H9 (cell line): ENCODE measurements at regions not wholly inside any gene's neighbourhood (a gene's known extent, or its start where the extent isn't known, plus 50 kb on each side); places are given as distances from the start of the nearest gene placed in this dataset.

Experiments
- DNase-seq: peaks from one replicate; pipeline ENCODE4 v3.0.0-alpha.2; 2017
- H2AFZ ChIP-seq: one replicate; pipeline ENCODE4 v1.6.1; 2013; ENCODE audit warnings: mild to moderate bottlenecking, low read length, control low read depth, moderate library complexity
- H2AK5ac ChIP-seq: 2 replicates; pipeline ENCODE4 v1.6.1; 2013; ENCODE audit warnings: low read length, control low read depth, mixed read lengths; ENCODE audit not compliant: insufficient read length
- H2BK120ac ChIP-seq: one replicate; pipeline ENCODE4 v1.6.1; 2013; ENCODE audit warnings: low read depth, mild to moderate bottlenecking, low read length, control low read depth, inconsistent platforms; ENCODE audit not compliant: poor library complexity, severe bottlenecking
- H2BK12ac ChIP-seq: 2 replicates; pipeline ENCODE4 v1.6.1; 2013; ENCODE audit warnings: low read length, control low read depth, mixed read lengths, low read depth; ENCODE audit not compliant: insufficient read length
- H2BK15ac ChIP-seq: 2 replicates; pipeline ENCODE4 v1.6.1; 2013; ENCODE audit warnings: low read depth, low read length, control low read depth
- H2BK20ac ChIP-seq: one replicate; pipeline ENCODE4 v1.6.1; 2013; ENCODE audit warnings: low read depth, mild to moderate bottlenecking, low read length, control low read depth, inconsistent platforms; ENCODE audit not compliant: poor library complexity, severe bottlenecking
- H2BK5ac ChIP-seq: 2 replicates; pipeline ENCODE4 v1.6.1; 2013; ENCODE audit warnings: low read length, control low read depth, mixed read lengths; ENCODE audit not compliant: insufficient read length
- H3K14ac ChIP-seq: 2 replicates; pipeline ENCODE4 v1.6.1; 2013; ENCODE audit warnings: low read length, control low read depth; ENCODE audit not compliant: insufficient read depth
- H3K18ac ChIP-seq: 2 replicates; pipeline ENCODE4 v1.6.1; 2013; ENCODE audit warnings: low read depth, mild to moderate bottlenecking, mixed read lengths, low read length, control low read depth; ENCODE audit not compliant: insufficient read length
- H3K23ac ChIP-seq: 2 replicates; pipeline ENCODE4 v1.6.1; 2013; ENCODE audit warnings: low read length, control low read depth, mixed read lengths, low read depth; ENCODE audit not compliant: insufficient read length
- H3K23me2 ChIP-seq: 2 replicates; pipeline ENCODE4 v1.6.1; 2013; ENCODE audit warnings: low read depth, mild to moderate bottlenecking, mixed read lengths, low read length, control low read depth; ENCODE audit not compliant: insufficient read length, poor library complexity, severe bottlenecking
- H3K27ac ChIP-seq: 2 replicates; pipeline ENCODE4 v1.5.1; 2013; ENCODE audit warnings: low read length, control low read depth, mixed read lengths, low read depth; ENCODE audit not compliant: insufficient read length
- H3K27me3 ChIP-seq: 2 replicates; pipeline ENCODE4 v1.6.1; 2013; ENCODE audit warnings: low read length, control low read depth, inconsistent platforms; ENCODE audit not compliant: insufficient read depth
- H3K4ac ChIP-seq: 2 replicates; pipeline ENCODE4 v1.6.1; 2013; ENCODE audit warnings: low read depth, mild to moderate bottlenecking, control low read depth, inconsistent platforms, low read length, moderate library complexity
- H3K4me1 ChIP-seq: 2 replicates; pipeline ENCODE4 v1.6.1; 2013; ENCODE audit warnings: low read length, control low read depth, inconsistent platforms; ENCODE audit not compliant: insufficient read depth
- H3K4me2 ChIP-seq: 2 replicates; pipeline ENCODE4 v1.6.1; 2013; ENCODE audit warnings: low read length, control low read depth, mixed read lengths; ENCODE audit not compliant: insufficient read length, insufficient read depth
- H3K56ac ChIP-seq: 2 replicates; pipeline ENCODE4 v1.6.1; 2013; ENCODE audit warnings: low read depth, mild to moderate bottlenecking, mixed read lengths, low read length, control low read depth; ENCODE audit not compliant: insufficient read length
- H3K79me1 ChIP-seq: 2 replicates; pipeline ENCODE4 v1.6.1; 2013; ENCODE audit warnings: low read depth, mild to moderate bottlenecking, moderate library complexity, low read length, control low read depth, inconsistent platforms; ENCODE audit not compliant: insufficient read depth, poor library complexity, severe bottlenecking
- H3K79me2 ChIP-seq: 2 replicates; pipeline ENCODE4 v1.6.1; 2013; ENCODE audit warnings: low read length, control low read depth, inconsistent platforms; ENCODE audit not compliant: insufficient read depth
- H3K9ac ChIP-seq: 2 replicates; pipeline ENCODE4 v1.6.1; 2013; ENCODE audit warnings: low read length, control low read depth, mixed read lengths; ENCODE audit not compliant: insufficient read length; ENCODE audit errors: extremely low read depth
- H3K9me3 ChIP-seq: one replicate; pipeline ENCODE4 v1.6.1; 2013; ENCODE audit warnings: low read depth, low read length, inconsistent platforms; ENCODE audit not compliant: control insufficient read depth
- H3T11ph ChIP-seq: one replicate; pipeline ENCODE4 v1.6.1; 2013; ENCODE audit warnings: mild to moderate bottlenecking, low read length, control low read depth, inconsistent platforms
- H4K20me1 ChIP-seq: one replicate; pipeline ENCODE4 v1.6.1; 2013; ENCODE audit not compliant: control insufficient read depth, insufficient read length, insufficient read depth
- H4K5ac ChIP-seq: 2 replicates; pipeline ENCODE4 v1.6.1; 2013; ENCODE audit warnings: low read depth, mild to moderate bottlenecking, mixed read lengths, low read length, control low read depth; ENCODE audit not compliant: insufficient read length
- H4K8ac ChIP-seq: replicated peaks from 2 replicates; pipeline ENCODE4 v1.6.1; 2013; ENCODE audit warnings: low read length, control low read depth, mixed read lengths, low read depth; ENCODE audit not compliant: insufficient read length
- H4K91ac ChIP-seq: 2 replicates; pipeline ENCODE4 v1.6.1; 2013; ENCODE audit warnings: low read depth, mild to moderate bottlenecking, moderate library complexity, mixed read lengths, low read length, control low read depth; ENCODE audit not compliant: insufficient read length
- H3K27ac Mint-ChIP-seq, 3 experiments: 2 replicates in 2 of 3; 3 replicates in 1 of 3; pipeline ENCODE4 v1.8.0; 2020 to 2021; ENCODE audit warnings: mixed read lengths in 3 of 3, mild to moderate bottlenecking in 1 of 3, moderate library complexity in 1 of 3
- H3K27me3 Mint-ChIP-seq: 2 replicates; pipeline ENCODE4 v1.8.0; 2021; ENCODE audit warnings: low read depth, mild to moderate bottlenecking, moderate library complexity, mixed read lengths
- H3K36me3 Mint-ChIP-seq, 3 experiments: 2 replicates in 2 of 3; 3 replicates in 1 of 3; pipeline ENCODE4 v1.8.0; 2020 to 2021; ENCODE audit warnings: low read depth in 3 of 3, mixed read lengths in 3 of 3; ENCODE audit not compliant: insufficient read depth in 1 of 3
- H3K4me1 Mint-ChIP-seq, 2 experiments: 2 replicates each; pipeline ENCODE4 v1.8.0; 2020; ENCODE audit warnings: mixed read lengths in 2 of 2
- H3K4me3 Mint-ChIP-seq, 2 experiments: 2 replicates in 1 of 2; 3 replicates in 1 of 2; pipeline ENCODE4 v1.8.0; 2020 to 2021; ENCODE audit warnings: mild to moderate bottlenecking in 2 of 2, mixed read lengths in 2 of 2, moderate library complexity in 1 of 2
- H3K9me3 Mint-ChIP-seq, 2 experiments: 2 replicates in 1 of 2; 3 replicates in 1 of 2; pipeline ENCODE4 v1.8.0; 2020; ENCODE audit warnings: mild to moderate bottlenecking in 2 of 2, mixed read lengths in 2 of 2, moderate library complexity in 1 of 2
- WGBS: extraction: QIAGEN DNeasy Blood & Tissue Kit; methylation state at CpG from one replicate; pipeline ENCODE4 v1.1.7; 2013; ENCODE audit warnings: missing lambda C conversion rate, low lambda C conversion rate, mixed read lengths; ENCODE audit not compliant: insufficient read length; ENCODE audit errors: extremely low coverage; 5-methylcytosine and 5-hydroxymethylcytosine counted together
- TF ChIP-seq, protein P1 (sequence below): fragments of 200-600 bp; sonication (generic); conservative IDR thresholded peaks from 3 replicates; pipeline ENCODE4 v1.8.0; 2021; ENCODE audit warnings: antibody characterized with exemption, mild to moderate bottlenecking

DNA sequence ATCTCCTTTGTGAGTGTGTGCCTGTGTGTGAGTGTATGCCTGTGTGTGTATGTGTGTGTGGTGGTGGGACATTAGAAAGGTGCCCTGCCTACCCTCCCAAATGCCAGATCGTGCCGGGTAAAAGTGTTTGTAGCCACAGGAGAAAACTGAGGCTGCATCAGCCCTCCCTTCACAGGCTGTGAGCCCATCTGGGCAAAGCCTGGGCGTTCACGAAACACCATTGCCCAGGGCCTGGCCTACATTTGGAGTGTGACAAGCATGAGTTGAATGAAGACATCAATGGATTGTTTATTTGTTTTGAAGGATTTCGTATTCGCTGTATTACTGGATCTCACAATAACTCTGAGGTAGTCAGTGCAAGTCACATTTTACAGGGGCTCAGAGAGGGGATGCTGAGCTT, 270.8 kb downstream of the NSG2 start:
- H2AK5ac ChIP-seq: no peak overlapping the region
- H3K4me1 Mint-ChIP-seq: peaks cover 3 to 13% of the 10 kb centered on the region in 2 experiments; a peak in 3 of 4 replicates
- H3K14ac ChIP-seq: no peak overlapping the region
- no peak overlapping the region for H3K4ac ChIP-seq
- H4K20me1 ChIP-seq: no peaks in the 10 kb centered on the region
- no peak overlapping the region for H3K27ac Mint-ChIP-seq
- no peaks in the 10 kb centered on the region for H3K79me2 ChIP-seq
- H2BK5ac ChIP-seq: no peak overlapping the region
- DNase-seq: no peak
- H4K8ac ChIP-seq: no peak overlapping the region
- H4K5ac ChIP-seq: no peak overlapping the region
- no CpG with 5 or more reads among the region's 6 CpGs for WGBS
- no peak overlapping the region for H2BK120ac ChIP-seq
- H3K27me3 ChIP-seq: no peaks in the 10 kb centered on the region; the same call in 1 of the 2 replicates
- H3T11ph ChIP-seq: no peak overlapping the region
- H3K4me2 ChIP-seq: no peak overlapping the region
- TF ChIP-seq, protein P1, sequence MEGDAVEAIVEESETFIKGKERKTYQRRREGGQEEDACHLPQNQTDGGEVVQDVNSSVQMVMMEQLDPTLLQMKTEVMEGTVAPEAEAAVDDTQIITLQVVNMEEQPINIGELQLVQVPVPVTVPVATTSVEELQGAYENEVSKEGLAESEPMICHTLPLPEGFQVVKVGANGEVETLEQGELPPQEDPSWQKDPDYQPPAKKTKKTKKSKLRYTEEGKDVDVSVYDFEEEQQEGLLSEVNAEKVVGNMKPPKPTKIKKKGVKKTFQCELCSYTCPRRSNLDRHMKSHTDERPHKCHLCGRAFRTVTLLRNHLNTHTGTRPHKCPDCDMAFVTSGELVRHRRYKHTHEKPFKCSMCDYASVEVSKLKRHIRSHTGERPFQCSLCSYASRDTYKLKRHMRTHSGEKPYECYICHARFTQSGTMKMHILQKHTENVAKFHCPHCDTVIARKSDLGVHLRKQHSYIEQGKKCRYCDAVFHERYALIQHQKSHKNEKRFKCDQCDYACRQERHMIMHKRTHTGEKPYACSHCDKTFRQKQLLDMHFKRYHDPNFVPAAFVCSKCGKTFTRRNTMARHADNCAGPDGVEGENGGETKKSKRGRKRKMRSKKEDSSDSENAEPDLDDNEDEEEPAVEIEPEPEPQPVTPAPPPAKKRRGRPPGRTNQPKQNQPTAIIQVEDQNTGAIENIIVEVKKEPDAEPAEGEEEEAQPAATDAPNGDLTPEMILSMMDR: no peak
- H4K91ac ChIP-seq: no peak overlapping the region
- no peak overlapping the region for H2BK15ac ChIP-seq
- H2BK20ac ChIP-seq: no peak overlapping the region
- no peak overlapping the region for H3K27ac ChIP-seq
- H3K23ac ChIP-seq: no peak overlapping the region
- no peaks in the 10 kb centered on the region for H3K23me2 ChIP-seq
- H3K9ac ChIP-seq: no peak overlapping the region
- no peak overlapping the region for H3K4me3 Mint-ChIP-seq
- H3K79me1 ChIP-seq: no peaks in the 10 kb centered on the region
- H3K9me3 Mint-ChIP-seq: no peaks in the 10 kb centered on the region
- H3K56ac ChIP-seq: no peak overlapping the region
- peaks cover 38% of the 10 kb centered on the region for H3K27me3 Mint-ChIP-seq
- H2AFZ ChIP-seq: no peak overlapping the region
- no peaks in the 10 kb centered on the region for H3K4me1 ChIP-seq
- H3K18ac ChIP-seq: no peak overlapping the region
- no peaks in the 10 kb centered on the region for H3K9me3 ChIP-seq
- H3K36me3 Mint-ChIP-seq: no peaks in the 10 kb centered on the region
- H2BK12ac ChIP-seq: no peak overlapping the region
